IgD-negative memory B cell (primary cell): ENCODE measurements at regions not wholly inside any gene's neighbourhood (a gene's known extent, or its start where the extent isn't known, plus 50 kb on each side); places are given as distances from the start of the nearest gene placed in this dataset.
A peak's percentile ranks its signal among the peaks of the same experiment; 100 is the strongest.
"Not testable (repeated sequence)": the region's sequence is repeated elsewhere in the genome, so short reads cannot be mapped to it uniquely, and the experiment has no call there.

Experiments
- H3K27ac Mint-ChIP-seq, 3 donors: one replicate each; pipeline ENCODE4 v1.8.0; 2020 to 2022; ENCODE audit warnings: mild to moderate bottlenecking in 3 of 3, mixed read lengths in 3 of 3, moderate library complexity in 1 of 3
- H3K27me3 Mint-ChIP-seq: one replicate; pipeline ENCODE4 v1.8.0; 2021; ENCODE audit warnings: mixed read lengths
- H3K36me3 Mint-ChIP-seq: one replicate; pipeline ENCODE4 v1.8.0; 2020; ENCODE audit warnings: mild to moderate bottlenecking, mixed read lengths
- H3K4me1 Mint-ChIP-seq, 3 donors: one replicate each; pipeline ENCODE4 v1.8.0; 2020 to 2022; ENCODE audit warnings: mixed read lengths in 3 of 3, mild to moderate bottlenecking in 1 of 3
- H3K4me3 Mint-ChIP-seq, 4 donors: one replicate each; pipeline ENCODE4 v1.8.0; 2020 to 2022; ENCODE audit warnings: mild to moderate bottlenecking in 4 of 4, mixed read lengths in 4 of 4, moderate library complexity in 3 of 4
- H3K9me3 Mint-ChIP-seq, 3 donors: one replicate each; pipeline ENCODE4 v1.8.0; 2020 to 2021; ENCODE audit warnings: mixed read lengths in 3 of 3, mild to moderate bottlenecking in 1 of 3

- no peaks in the 10 kb centered on the region for H3K36me3 Mint-ChIP-seq
- H3K4me3 Mint-ChIP-seq, result no peak overlapping the region
- H3K27ac Mint-ChIP-seq, result no peak overlapping the region
- peaks cover 9% of the 10 kb centered on the region for H3K27me3 Mint-ChIP-seq
- H3K9me3 Mint-ChIP-seq, result peaks cover 0 to 2% (median 2%) of the 10 kb centered on the region in 3 donors
- H3K4me1 Mint-ChIP-seq, result peaks cover 0 to 4% (median 0%) of the 10 kb centered on the region in 3 donors
These were observed 186.5 kb downstream of the ERCC6L2 start for GRCh38 chr9:96062031-96062430.

GRCh38 chr9:96061293-96061987, 185.9 kb downstream of the ERCC6L2 start:
- Mint-ChIP-seq H3K4me3 (no peak overlapping the region), H3K36me3 (no peaks in the 10 kb centered on the region), H3K27ac (no peak overlapping the region), H3K4me1 (peaks cover 0 to 4% (median 0%) of the 10 kb centered on the region in 3 donors), H3K9me3 (peaks cover 0 to 2% (median 2%) of the 10 kb centered on the region in 3 donors), H3K27me3 (peaks cover 9% of the 10 kb centered on the region)

GRCh38 chr9:96058218-96058617, 182.7 kb downstream of the ERCC6L2 start:
- no peak overlapping the region for H3K27ac Mint-ChIP-seq
- H3K4me1 Mint-ChIP-seq, result peaks cover 0 to 4% (median 3%) of the 10 kb centered on the region in 3 donors
- no peak overlapping the region for H3K4me3 Mint-ChIP-seq
- no peaks in the 10 kb centered on the region for H3K36me3 Mint-ChIP-seq
- peaks cover 4% of the 10 kb centered on the region for H3K27me3 Mint-ChIP-seq
- peaks cover 2 to 4% (median 4%) of the 10 kb centered on the region in 3 donors for H3K9me3 Mint-ChIP-seq

- H3K27ac Mint-ChIP-seq, result peak overlapping the region in 1 of 3 donors; percentile 81
- peaks cover 4% of the 10 kb centered on the region for H3K27me3 Mint-ChIP-seq
- H3K4me3 Mint-ChIP-seq, result no peak overlapping the region
These were observed 181.7 kb downstream of the ERCC6L2 start for GRCh38 chr9:96057155-96057554.

GRCh38 chr9:96056226-96056625, 180.7 kb downstream of the ERCC6L2 start:
- peaks cover 4 to 8% (median 4%) of the 10 kb centered on the region in 3 donors for H3K9me3 Mint-ChIP-seq
- H3K4me3 Mint-ChIP-seq, result no peak overlapping the region
- H3K4me1 Mint-ChIP-seq, result peaks cover 0 to 4% (median 3%) of the 10 kb centered on the region in 3 donors
- H3K27ac Mint-ChIP-seq, result no peak overlapping the region
- no peaks in the 10 kb centered on the region for H3K36me3 Mint-ChIP-seq
- H3K27me3 Mint-ChIP-seq, result peaks cover 2% of the 10 kb centered on the region

More at GRCh38 chr9:96057155-96057554, 181.7 kb downstream of the ERCC6L2 start:
- Mint-ChIP-seq H3K36me3 (no peaks in the 10 kb centered on the region), H3K4me1 (peaks cover 0 to 4% (median 3%) of the 10 kb centered on the region in 3 donors), H3K9me3 (peaks cover 2 to 4% (median 4%) of the 10 kb centered on the region in 3 donors)

GRCh38 chr9:96054248-96054647, 178.8 kb downstream of the ERCC6L2 start:
- not testable (repeated sequence) for H3K27ac Mint-ChIP-seq, H3K27me3 Mint-ChIP-seq, H3K4me3 Mint-ChIP-seq, H3K9me3 Mint-ChIP-seq, H3K4me1 Mint-ChIP-seq, H3K36me3 Mint-ChIP-seq

GRCh38 chr9:96052686-96053085, 177.2 kb downstream of the ERCC6L2 start:
- H3K9me3 Mint-ChIP-seq, result peaks cover 2 to 8% (median 3%) of the 10 kb centered on the region in 3 donors
- peaks cover 0 to 3% (median 0%) of the 10 kb centered on the region in 3 donors for H3K4me1 Mint-ChIP-seq
- H3K27ac Mint-ChIP-seq, result no peak overlapping the region
- peaks cover 2% of the 10 kb centered on the region for H3K27me3 Mint-ChIP-seq
- no peak overlapping the region for H3K4me3 Mint-ChIP-seq
- no peaks in the 10 kb centered on the region for H3K36me3 Mint-ChIP-seq

GRCh38 chr9:96051423-96051822, 175.9 kb downstream of the ERCC6L2 start:
- Mint-ChIP-seq H3K4me1 (peaks cover 0 to 3% (median 0%) of the 10 kb centered on the region in 3 donors), H3K9me3 (peaks cover 2 to 8% (median 3%) of the 10 kb centered on the region in 3 donors), H3K27me3 (peaks cover 7% of the 10 kb centered on the region), H3K36me3 (no peaks in the 10 kb centered on the region), H3K4me3 (no peak overlapping the region), H3K27ac (no peak overlapping the region)

GRCh38 chr9:96050861-96051155, 175.3 kb downstream of the ERCC6L2 start:
- Mint-ChIP-seq H3K36me3 (peaks cover under 1% of the 10 kb centered on the region), H3K9me3 (peaks cover 2 to 8% (median 3%) of the 10 kb centered on the region in 3 donors), H3K27me3 (peaks cover 7% of the 10 kb centered on the region), H3K4me1 (peaks cover 0 to 3% (median 0%) of the 10 kb centered on the region in 3 donors), H3K4me3 (peak overlapping the region in 1 of 4 donors; percentile 24), H3K27ac (no peak overlapping the region)

- peaks cover 7% of the 10 kb centered on the region for H3K27me3 Mint-ChIP-seq
- H3K9me3 Mint-ChIP-seq, result peaks cover 2 to 8% (median 3%) of the 10 kb centered on the region in 3 donors
- H3K4me3 Mint-ChIP-seq, result no peak overlapping the region
- H3K4me1 Mint-ChIP-seq, result peaks cover 0 to 1% (median 0%) of the 10 kb centered on the region in 3 donors
- peaks cover 3% of the 10 kb centered on the region for H3K36me3 Mint-ChIP-seq
- H3K27ac Mint-ChIP-seq, result no peak overlapping the region
These were observed 174.8 kb downstream of the ERCC6L2 start for GRCh38 chr9:96050048-96050860.

- H3K4me3 Mint-ChIP-seq, result no peak overlapping the region
- no peak overlapping the region for H3K27ac Mint-ChIP-seq
- no peaks in the 10 kb centered on the region for H3K4me1 Mint-ChIP-seq
- H3K9me3 Mint-ChIP-seq, result peaks cover 2 to 5% (median 3%) of the 10 kb centered on the region in 3 donors
- H3K27me3 Mint-ChIP-seq, result peaks cover 7% of the 10 kb centered on the region
- peaks cover 3% of the 10 kb centered on the region for H3K36me3 Mint-ChIP-seq
These were observed 173.7 kb downstream of the ERCC6L2 start for GRCh38 chr9:96048956-96049831.

GRCh38 chr9:96048104-96048955, 172.8 kb downstream of the ERCC6L2 start:
- H3K4me3 Mint-ChIP-seq, result no peak overlapping the region
- H3K4me1 Mint-ChIP-seq, result no peaks in the 10 kb centered on the region
- H3K27ac Mint-ChIP-seq, result no peak overlapping the region
- H3K9me3 Mint-ChIP-seq, result peaks cover 0 to 4% (median 2%) of the 10 kb centered on the region in 3 donors
- peaks cover 3% of the 10 kb centered on the region for H3K36me3 Mint-ChIP-seq
- peaks cover 5% of the 10 kb centered on the region for H3K27me3 Mint-ChIP-seq

- Mint-ChIP-seq H3K4me3 (no peak overlapping the region), H3K27me3 (peaks cover 5% of the 10 kb centered on the region), H3K9me3 (peaks cover 0 to 4% (median 2%) of the 10 kb centered on the region in 3 donors), H3K27ac (no peak overlapping the region), H3K4me1 (no peaks in the 10 kb centered on the region), H3K36me3 (peaks cover 3% of the 10 kb centered on the region)
These were observed 172.2 kb downstream of the ERCC6L2 start for GRCh38 chr9:96047741-96048103.

GRCh38 chr9:96047116-96047639, 171.7 kb downstream of the ERCC6L2 start:
- peaks cover 5% of the 10 kb centered on the region for H3K27me3 Mint-ChIP-seq
- no peak overlapping the region for H3K27ac Mint-ChIP-seq
- H3K36me3 Mint-ChIP-seq, result peaks cover 3% of the 10 kb centered on the region
- no peak overlapping the region for H3K4me3 Mint-ChIP-seq
- H3K9me3 Mint-ChIP-seq, result peaks cover 0 to 4% (median 2%) of the 10 kb centered on the region in 3 donors
- no peaks in the 10 kb centered on the region for H3K4me1 Mint-ChIP-seq
